Tibial nerve (tissue), 3 donors: ENCODE measurements at regions not wholly inside any gene's neighbourhood (a gene's known extent, or its start where the extent isn't known, plus 50 kb on each side); places are given as distances from the start of the nearest gene placed in this dataset.
"Not testable (repeated sequence)": the region's sequence is repeated elsewhere in the genome, so short reads cannot be mapped to it uniquely, and the experiment has no call there.

Experiments used
- CTCF ChIP-seq, 5 experiments: fragments of 200-600 bp in 3 of 5; fragments of 450-650 bp in 2 of 5; sonication (generic) in 3 of 5; IDR thresholded peaks; one replicate each; pipeline ENCODE4 v1.5.1; 2016 to 2019; ENCODE audit warnings: antibody characterized with exemption in 5 of 5, mild to moderate bottlenecking in 3 of 5, moderate library complexity in 2 of 5
- POLR2A ChIP-seq, 2 donors: fragments of 450-650 bp; IDR thresholded peaks; one replicate each; pipeline ENCODE4 v1.6.1; 2017; ENCODE audit warnings: antibody characterized with exemption in 2 of 2, mild to moderate bottlenecking in 2 of 2, moderate library complexity in 2 of 2

GRCh38 chr10:38364073-38364472 lies 269.9 kb downstream of the ZNF37A start:
- TF ChIP-seq POLR2A, CTCF (IDR thresholded peaks at IDR 0.05): not testable (repeated sequence)
